NCI-H187 treated with DMSO at 0.1 percent for 48 hours (cell line): ENCODE measurements at regions not wholly inside any gene's neighbourhood (a gene's known extent, or its start where the extent isn't known, plus 50 kb on each side); places are given as distances from the start of the nearest gene placed in this dataset.
A peak's percentile ranks its signal among the peaks of the same experiment; 100 is the strongest.
"Not testable (repeated sequence)": the region's sequence is repeated elsewhere in the genome, so short reads cannot be mapped to it uniquely, and the experiment has no call there.

Experiments
- DNase-seq: peaks from one replicate; lab custom pipeline; 2025; lab: John Stamatoyannopoulos, UW

DNA sequence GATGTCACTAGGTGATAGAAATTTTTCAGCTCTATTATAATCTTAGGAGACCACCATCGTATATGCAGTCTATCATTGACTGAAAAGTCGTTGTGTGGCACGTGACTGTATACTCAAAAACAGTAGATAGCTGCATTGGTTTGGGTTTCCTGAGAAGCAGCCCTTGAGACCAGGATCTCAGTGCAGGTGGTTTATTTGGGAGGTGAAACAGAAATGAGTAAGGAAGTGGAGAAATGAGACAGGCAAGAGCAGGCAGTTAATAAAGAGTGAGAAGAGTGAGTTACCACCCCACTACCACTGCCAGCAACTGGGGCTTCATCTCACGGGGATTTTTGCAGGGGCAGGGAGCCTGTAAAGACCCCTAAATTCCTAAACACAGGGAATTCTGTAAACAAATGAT is 221.0 kb downstream of the SHQ1 start:
- no peak for DNase-seq

DNA sequence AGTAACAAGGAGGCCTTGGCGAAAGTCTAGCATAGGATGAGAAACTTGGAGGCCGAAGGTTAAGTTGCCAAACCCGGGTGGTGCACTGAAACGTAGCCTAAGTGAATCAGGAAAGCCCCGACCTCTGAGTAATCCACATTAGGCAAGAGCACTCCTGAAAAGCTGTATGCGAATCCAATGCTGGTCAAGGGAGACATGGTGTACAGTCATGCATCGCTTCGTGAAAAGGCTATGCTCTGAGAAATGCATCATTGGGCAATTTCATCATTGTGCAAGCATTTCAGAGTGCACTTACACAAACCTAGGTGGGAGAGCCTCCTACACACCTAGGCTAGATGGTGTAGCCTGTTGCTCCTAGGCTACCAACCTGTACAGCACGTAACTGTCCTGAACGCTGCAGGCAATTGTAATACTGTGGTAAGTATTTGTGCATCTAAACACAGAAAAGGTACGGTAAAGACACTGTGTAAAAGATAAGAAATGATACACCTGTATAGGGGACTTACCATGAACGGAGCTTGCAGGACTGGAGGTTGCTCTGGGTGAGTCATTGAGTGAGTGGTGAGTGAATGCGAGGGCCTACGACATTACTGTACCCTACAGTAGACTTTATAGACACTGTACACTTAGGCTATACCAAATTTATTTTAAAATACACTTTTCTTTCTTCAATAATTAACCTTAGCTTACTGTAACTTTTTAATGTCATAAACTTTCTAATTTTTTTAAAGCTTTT is 222.5 kb downstream of the SHQ1 start:
- DNase-seq, result no peak

DNA sequence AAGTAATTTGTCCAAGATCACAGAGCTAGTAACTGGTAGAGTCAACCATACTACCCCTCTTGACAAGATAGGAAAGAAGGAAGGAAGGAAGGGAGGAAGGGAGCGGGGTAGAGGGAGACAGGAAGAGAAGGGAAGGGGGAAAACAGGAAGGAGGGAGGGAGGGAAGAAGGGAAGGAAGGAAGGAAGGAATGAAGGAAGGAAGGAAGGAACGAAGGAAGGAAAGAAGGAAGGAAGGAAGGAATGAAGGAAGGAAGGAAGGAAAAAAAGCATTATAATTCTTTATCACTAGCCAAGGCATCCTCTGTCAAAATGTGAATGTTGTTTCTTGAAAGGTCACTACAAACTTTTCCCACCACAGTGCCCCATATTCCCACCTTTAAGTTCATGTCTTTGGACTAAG is 223.6 kb downstream of the SHQ1 start:
- no peak for DNase-seq

- DNase-seq, result no peak
Observed at GRCh38 chr3:72618739-72619138, 229.5 kb downstream of the SHQ1 start.

- no peak for DNase-seq
Observed at GRCh38 chr3:72617424-72618024, 230.7 kb downstream of the SHQ1 start.

DNA sequence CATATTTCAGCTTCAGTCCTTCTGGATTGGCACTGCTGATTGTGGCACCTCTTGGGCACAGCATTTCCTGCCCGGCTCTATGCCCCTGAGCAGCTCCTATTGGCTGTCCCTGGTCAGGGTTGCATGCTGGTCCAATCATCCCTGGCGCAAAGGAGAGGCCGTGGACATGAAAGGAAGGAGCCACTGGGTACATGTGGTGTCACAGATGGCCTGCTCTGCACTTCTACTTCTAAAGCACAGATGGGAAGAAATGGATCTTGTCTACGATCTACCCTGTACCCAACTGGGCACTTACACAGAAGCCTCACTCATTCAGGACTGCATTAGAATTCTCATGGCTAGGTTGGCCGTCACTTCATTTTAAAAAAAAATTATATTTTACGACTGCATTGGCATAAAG is 232.5 kb downstream of the SHQ1 start:
- DNase-seq, result no peak

- DNase-seq, result no peak
Observed at GRCh38 chr3:72615182-72615581, 233.1 kb downstream of the SHQ1 start.

DNA sequence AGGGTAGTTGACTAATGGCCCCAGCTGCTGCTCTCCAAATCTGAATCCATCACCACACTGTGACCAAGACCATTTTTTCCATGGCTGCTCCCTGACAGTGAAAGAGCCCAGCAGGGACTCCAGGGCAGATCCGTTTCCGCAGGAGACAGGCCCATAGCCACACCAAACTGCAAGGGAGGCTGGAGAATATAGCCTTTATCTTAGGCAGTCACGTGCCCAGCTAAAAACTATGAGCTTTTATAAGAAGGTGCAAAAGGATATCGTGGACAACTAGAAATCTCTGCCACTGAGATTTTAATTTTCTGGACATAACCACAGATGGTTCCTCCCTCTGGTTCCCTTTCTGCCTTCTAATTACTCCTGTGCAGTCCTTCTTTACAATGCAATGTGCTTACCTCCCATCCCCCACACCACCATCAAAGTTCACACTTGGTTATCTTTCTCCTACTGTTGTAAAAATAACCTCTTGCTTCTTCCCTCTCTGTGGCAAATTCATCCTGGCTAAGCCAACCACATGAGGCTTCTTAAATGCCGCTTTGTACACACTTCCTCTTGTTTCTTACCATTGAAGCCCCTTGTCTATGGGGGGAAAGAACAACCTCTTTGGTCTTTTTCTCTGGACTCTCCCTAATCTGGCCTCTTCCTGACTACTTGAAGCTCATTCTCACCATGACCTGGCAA is 233.7 kb downstream of the SHQ1 start:
- no peak for DNase-seq

DNA sequence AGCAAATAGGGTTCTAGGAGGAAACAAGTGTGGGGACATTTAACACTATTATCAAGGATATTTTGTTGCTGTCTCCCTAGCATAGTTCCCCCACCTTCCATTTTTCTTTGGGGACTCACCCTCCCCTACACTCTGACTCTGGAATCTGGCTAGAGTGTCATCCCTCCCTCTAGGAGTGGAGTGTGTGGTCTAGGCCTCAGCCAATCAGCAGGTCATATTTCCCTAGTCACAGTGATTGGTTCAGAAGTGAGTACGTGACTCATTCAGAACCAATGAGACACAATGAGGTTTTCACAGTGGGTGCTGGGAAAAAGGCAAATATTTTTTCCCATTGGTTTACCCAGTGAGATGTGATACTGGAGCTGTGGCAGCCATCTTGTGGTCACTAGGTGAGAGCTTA is 234.4 kb downstream of the SHQ1 start:
- no peak for DNase-seq

- not testable (repeated sequence) for DNase-seq
Observed at GRCh38 chr3:72609114-72609513, 239.1 kb downstream of the SHQ1 start.

DNA sequence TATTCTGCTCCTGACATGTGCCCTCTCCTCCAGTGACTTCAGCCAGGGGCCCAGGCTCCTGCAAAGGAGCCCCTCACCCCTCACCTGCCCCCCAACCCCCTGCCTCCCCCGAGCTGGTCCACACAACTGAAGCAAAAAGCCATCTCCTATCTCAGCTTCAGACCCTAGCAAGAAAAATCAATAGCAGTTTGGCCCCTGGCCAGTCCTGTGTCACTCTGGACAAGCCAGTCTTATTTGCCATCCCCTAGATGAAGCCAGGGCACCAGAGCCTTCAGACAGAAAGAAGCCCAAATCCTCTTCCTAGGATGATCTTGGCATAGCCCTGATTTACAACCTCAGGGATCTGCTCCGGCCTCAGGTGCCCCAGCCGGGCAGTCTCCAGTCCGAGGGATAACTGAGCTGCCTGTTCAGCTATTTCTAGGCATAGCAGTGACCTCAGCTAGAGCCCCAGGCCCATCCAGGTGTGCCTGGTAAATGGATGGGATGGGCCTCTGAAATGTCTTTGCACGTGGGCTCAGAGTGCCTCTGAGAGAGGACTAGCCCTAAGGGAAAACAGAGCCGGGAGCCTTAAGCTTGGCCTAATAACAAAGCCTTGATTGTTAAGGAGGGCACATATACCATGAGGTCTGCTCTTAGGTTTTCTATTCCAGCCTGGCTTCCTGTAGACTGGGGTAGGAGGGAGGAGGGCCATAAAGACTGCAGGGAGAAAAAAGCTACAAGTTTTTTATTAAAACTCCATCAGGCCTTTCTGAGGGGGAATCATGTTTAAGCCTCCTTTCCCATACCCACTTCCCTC is 242.0 kb downstream of the SHQ1 start:
- no peak for DNase-seq

GRCh38 chr3:72604328-72604727 is 243.9 kb downstream of the SHQ1 start:
- DNase-seq, result no peak

- no peak for DNase-seq
Observed at GRCh38 chr3:72601983-72602750, 246.1 kb downstream of the SHQ1 start.

GRCh38 chr3:72601060-72601459 is 247.2 kb downstream of the SHQ1 start:
- no peak for DNase-seq

DNA sequence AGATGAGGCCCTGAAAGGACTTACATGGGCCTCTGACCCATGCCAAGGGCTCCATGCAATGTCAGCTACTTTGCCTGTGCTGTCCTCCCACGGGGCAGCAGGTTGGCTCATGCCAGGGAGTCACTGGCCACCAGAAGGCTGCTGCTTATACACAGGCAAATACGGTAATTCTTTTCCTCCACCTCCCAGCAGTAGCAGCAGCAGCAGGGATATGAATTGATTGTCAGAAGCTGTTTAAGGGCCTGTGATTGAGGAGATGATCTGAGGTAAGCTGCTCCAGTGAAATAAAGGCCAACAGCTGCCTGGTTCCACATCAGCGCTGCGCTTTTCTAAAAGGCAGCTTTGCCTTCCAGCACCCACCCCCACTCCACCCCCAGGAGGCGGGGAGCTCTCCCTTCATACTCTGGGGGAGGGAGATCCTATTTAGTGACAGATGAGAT is 250.5 kb downstream of the SHQ1 start:
- peak; percentile 25 for DNase-seq

DNA sequence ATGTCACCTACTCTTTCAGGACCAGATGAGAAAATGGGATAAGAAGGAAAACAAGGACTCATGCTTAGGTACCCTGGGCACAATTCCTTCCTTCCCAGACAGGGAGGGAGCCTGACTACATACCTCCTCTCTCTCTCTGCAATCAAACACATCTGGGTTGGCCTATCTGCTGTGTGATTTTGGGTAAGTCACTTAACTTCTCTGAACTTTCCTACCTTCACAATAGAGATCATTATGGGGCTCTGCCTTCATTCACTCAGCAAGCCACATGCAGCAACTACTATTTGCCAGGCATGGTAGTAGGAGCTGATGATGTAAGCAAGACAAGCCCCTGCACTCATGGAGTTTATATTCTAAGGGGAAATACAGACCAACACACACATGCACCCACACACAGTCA is 251.2 kb downstream of the SHQ1 start:
- no peak for DNase-seq

- DNase-seq, result no peak
Observed at GRCh38 chr3:72595927-72596610, 252.2 kb downstream of the SHQ1 start.

GRCh38 chr3:72595376-72595775 is 252.9 kb downstream of the SHQ1 start:
- no peak for DNase-seq

DNA sequence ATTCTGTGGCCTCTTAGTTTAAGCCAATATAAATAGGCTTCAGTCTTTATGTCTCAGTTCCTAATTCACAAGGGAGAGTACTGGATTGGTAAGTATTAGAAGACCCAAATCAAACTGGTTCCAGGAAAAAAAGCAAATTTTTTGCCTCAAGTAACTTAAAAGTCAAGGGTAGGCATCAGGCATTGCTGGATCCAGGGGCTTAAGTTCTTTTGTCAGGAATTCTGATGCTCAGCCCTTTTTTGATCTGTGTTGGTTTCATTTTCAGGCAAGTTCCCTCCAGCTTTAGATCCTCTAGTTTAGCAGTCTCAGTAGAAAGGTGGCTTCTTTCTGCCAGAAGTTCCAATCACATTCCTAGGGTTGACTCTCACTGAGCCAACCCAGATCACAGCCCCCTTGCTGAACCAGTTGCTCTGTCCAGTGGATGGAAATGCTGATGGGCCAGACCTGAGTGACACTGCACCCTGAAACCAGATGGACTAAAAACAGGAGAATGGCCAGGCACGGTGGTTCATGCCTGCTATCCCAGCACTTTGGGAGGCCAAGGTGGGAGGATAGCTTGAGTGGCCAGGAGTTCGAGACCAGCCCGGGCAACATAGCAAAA is 253.5 kb downstream of the SHQ1 start:
- DNase-seq, result no peak

GRCh38 chr3:72593881-72594397 is 254.3 kb downstream of the SHQ1 start:
- DNase-seq, result no peak
